Sigmoid colon (tissue), 6 donors: ENCODE measurements at regions not wholly inside any gene's neighbourhood (a gene's known extent, or its start where the extent isn't known, plus 50 kb on each side); places are given as distances from the start of the nearest gene placed in this dataset.
"Not testable (repeated sequence)": the region's sequence is repeated elsewhere in the genome, so short reads cannot be mapped to it uniquely, and the experiment has no call there.

Source experiments
- DNase-seq: peaks from one replicate; pipeline ENCODE4 v3.0.0-alpha.2; 2019
- H3K27ac ChIP-seq, 4 donors: fragments of 200-600 bp; sonication (generic); one replicate each; pipeline ENCODE4 v1.5.1; 2016 to 2019; ENCODE audit warnings: mild to moderate bottlenecking in 1 of 4
- H3K27me3 ChIP-seq, 3 donors: fragments of 200-600 bp; sonication (generic); one replicate each; pipeline ENCODE4 v1.5.1; 2019; ENCODE audit warnings: mild to moderate bottlenecking in 1 of 3
- H3K36me3 ChIP-seq, 4 donors: fragments of 200-600 bp; sonication (generic); one replicate each; pipeline ENCODE4 v1.5.1; 2016 to 2019
- H3K4me1 ChIP-seq, 4 donors: fragments of 200-600 bp; sonication (generic); one replicate each; pipeline ENCODE4 v1.5.1; 2017 to 2019
- H3K4me3 ChIP-seq, 4 donors: fragments of 200-600 bp; sonication (generic); one replicate each; pipeline ENCODE4 v1.5.1; 2017 to 2019; ENCODE audit warnings: mild to moderate bottlenecking in 2 of 4, moderate library complexity in 1 of 4
- H3K9me3 ChIP-seq, 4 donors: fragments of 200-600 bp in 3 of 4; sonication (generic) in 3 of 4; one replicate each; pipeline versions ENCODE4 v1.5.1 to v1.6.1; 2013 to 2019
- CTCF ChIP-seq, 4 experiments: fragments of 450-650 bp in 3 of 4; fragments of 200-600 bp in 1 of 4; IDR thresholded peaks; one replicate each; pipeline ENCODE4 v1.5.1; 2016 to 2019; ENCODE audit warnings: antibody characterized with exemption in 4 of 4, mild to moderate bottlenecking in 3 of 4, moderate library complexity in 2 of 4
- EP300 ChIP-seq, 4 donors: sonication (generic); formaldehyde crosslinking; IDR thresholded peaks; one replicate each; pipeline ENCODE4 v1.6.1; 2017; ENCODE audit warnings: antibody characterized with exemption in 4 of 4
- POLR2A ChIP-seq, 2 donors: fragments of 450-650 bp; IDR thresholded peaks; one replicate each; pipeline ENCODE4 v1.6.1; 2016; ENCODE audit warnings: antibody characterized with exemption in 2 of 2, mild to moderate bottlenecking in 2 of 2, moderate library complexity in 2 of 2
- POLR2AphosphoS5 ChIP-seq, 4 donors: sonication (generic); formaldehyde crosslinking; IDR thresholded peaks; one replicate each; pipeline ENCODE4 v1.6.1; 2017; ENCODE audit warnings: antibody characterized with exemption in 4 of 4
- WGBS, 2 donors: extraction: QIAGEN DNeasy Blood & Tissue Kit; methylation state at CpG; one replicate each; pipeline ENCODE4 v1.1.7; 2013; 5-methylcytosine and 5-hydroxymethylcytosine counted together
- intact Hi-C: fragments of 100-400 bp; cut with DNase I; formaldehyde crosslinking; loops from one replicate; pipeline ENCODE4 v1.15.1; 2023
- donor health status: healthy with polysubstance abuse.
- donor health status: healthy.

DNA sequence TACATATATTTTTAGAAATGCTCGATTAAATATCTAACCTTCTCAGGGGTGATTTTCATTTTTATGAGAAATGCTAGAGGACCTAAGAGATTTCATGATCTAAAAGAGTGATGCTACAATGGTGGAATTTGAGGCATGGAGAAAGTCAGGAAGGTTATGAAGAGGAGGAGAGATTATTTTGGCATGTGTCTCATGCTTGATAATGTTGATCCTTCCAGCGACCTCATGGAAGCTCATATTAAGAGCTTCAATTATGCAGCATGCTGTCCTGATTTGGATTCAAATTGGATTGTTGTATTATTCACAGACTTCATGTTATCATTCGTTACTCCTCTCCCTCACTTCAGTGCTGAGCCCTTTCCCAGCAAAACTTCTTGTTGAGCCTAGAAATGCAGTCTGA is 112.5 kb downstream of the RAP2B start:
- 77 to 87% methylated on average over 3 of the region's 3 CpGs for WGBS, 2 donors
- Histone ChIP-seq H3K4me1 (no peaks in the 10 kb centered on the region), H3K27me3 (no peaks in the 10 kb centered on the region), H3K9me3 (no peaks in the 10 kb centered on the region), H3K27ac (no peak overlapping the region), H3K4me3 (no peak overlapping the region), H3K36me3 (no peaks in the 10 kb centered on the region)
- TF ChIP-seq CTCF (IDR thresholded peaks at IDR 0.05): no peak
- TF ChIP-seq POLR2AphosphoS5 (IDR thresholded peaks at IDR 0.05): no peak
- no peak for DNase-seq
- intact Hi-C loops: no loop called here

DNA sequence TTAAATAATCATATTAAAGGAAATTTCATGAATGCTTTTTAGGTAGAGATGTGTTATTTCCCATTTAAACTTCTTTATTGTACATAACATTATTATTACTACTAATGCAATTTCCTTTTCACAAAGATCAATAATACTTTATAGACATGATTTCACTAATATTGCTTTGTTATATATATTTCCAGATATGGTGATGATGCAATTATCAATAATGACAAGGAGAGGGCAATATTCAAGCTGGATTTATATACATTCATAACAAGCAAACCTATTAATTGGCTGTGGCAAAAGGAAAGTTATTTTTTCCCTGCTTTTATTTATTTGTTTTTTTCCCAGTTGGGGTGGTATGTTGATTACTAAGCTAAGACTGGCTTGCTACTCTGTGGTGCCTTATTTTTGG is 113.5 kb downstream of the RAP2B start:
- Histone ChIP-seq H3K9me3 (no peaks in the 10 kb centered on the region), H3K27me3 (no peaks in the 10 kb centered on the region), H3K4me1 (no peaks in the 10 kb centered on the region), H3K36me3 (no peaks in the 10 kb centered on the region), H3K4me3 (no peak overlapping the region), H3K27ac (no peak overlapping the region)
- intact Hi-C loops: no loop called here
- TF ChIP-seq EP300 (IDR thresholded peaks at IDR 0.05) (no peak), CTCF (IDR thresholded peaks at IDR 0.05) (no peak), POLR2A (IDR thresholded peaks at IDR 0.05) (no peak), POLR2AphosphoS5 (IDR thresholded peaks at IDR 0.05) (no peak)
- DNase-seq: no peak

- Histone ChIP-seq H3K4me3 (no peak overlapping the region), H3K4me1 (no peaks in the 10 kb centered on the region), H3K27me3 (no peaks in the 10 kb centered on the region), H3K27ac (no peak overlapping the region), H3K9me3 (no peaks in the 10 kb centered on the region), H3K36me3 (no peaks in the 10 kb centered on the region)
- no peak for DNase-seq
- whole genome bisulfite sequencing, 2 donors: 75 to 89% methylated on average over 2 of the region's 2 CpGs
- intact Hi-C loops: no loop called here
- TF ChIP-seq POLR2AphosphoS5 (IDR thresholded peaks at IDR 0.05) (no peak), EP300 (IDR thresholded peaks at IDR 0.05) (no peak), POLR2A (IDR thresholded peaks at IDR 0.05) (no peak), CTCF (IDR thresholded peaks at IDR 0.05) (no peak)
Measured at GRCh38 chr3:153277029-153277428, 115.0 kb downstream of the RAP2B start.

GRCh38 chr3:153281236-153281997 is 119.4 kb downstream of the RAP2B start:
- DNase-seq, H3K9me3 ChIP-seq, H3K4me1 ChIP-seq, intact Hi-C loops, H3K27ac ChIP-seq, H3K27me3 ChIP-seq, H3K36me3 ChIP-seq, H3K4me3 ChIP-seq: not testable (repeated sequence)
- WGBS, 2 donors: 91 to 92% methylated on average over 29 of the region's 29 CpGs

DNA sequence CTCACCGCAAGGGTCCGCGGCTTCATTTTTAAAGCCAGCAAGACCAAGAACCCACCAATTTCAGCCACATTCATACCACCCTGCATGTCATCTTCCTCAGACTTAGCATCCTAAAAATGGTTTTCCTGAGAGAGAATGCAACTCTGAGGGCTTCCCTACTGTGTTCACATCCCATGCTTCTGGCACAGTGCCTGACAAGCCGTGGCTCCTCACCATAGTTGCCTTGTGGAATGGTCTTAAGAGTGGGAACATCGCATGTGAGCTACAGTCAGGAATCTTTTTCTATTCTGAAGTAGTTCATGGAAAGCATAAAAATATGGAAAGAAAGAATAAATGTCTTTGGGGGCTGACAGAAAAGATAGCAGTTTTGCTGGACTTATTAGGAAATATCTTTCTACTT is 120.3 kb downstream of the RAP2B start:
- Histone ChIP-seq H3K9me3 (no peaks in the 10 kb centered on the region), H3K36me3 (no peaks in the 10 kb centered on the region), H3K4me3 (no peak overlapping the region), H3K27ac (no peak overlapping the region), H3K27me3 (no peaks in the 10 kb centered on the region), H3K4me1 (peaks cover 0 to 7% (median 3%) of the 10 kb centered on the region in 4 donors)
- DNase-seq: no peak
- intact Hi-C loops: no loop called here
- 91 to 94% methylated on average over 5 of the region's 5 CpGs for WGBS, 2 donors
- TF ChIP-seq POLR2A (IDR thresholded peaks at IDR 0.05) (no peak), CTCF (IDR thresholded peaks at IDR 0.05) (no peak), POLR2AphosphoS5 (IDR thresholded peaks at IDR 0.05) (no peak), EP300 (IDR thresholded peaks at IDR 0.05) (no peak)
